ENCODE measurements at regions not wholly inside any gene's neighbourhood (a gene's known extent, or its start where the extent isn't known, plus 50 kb on each side); places are given as distances from the start of the nearest gene placed in this dataset.

DNA sequence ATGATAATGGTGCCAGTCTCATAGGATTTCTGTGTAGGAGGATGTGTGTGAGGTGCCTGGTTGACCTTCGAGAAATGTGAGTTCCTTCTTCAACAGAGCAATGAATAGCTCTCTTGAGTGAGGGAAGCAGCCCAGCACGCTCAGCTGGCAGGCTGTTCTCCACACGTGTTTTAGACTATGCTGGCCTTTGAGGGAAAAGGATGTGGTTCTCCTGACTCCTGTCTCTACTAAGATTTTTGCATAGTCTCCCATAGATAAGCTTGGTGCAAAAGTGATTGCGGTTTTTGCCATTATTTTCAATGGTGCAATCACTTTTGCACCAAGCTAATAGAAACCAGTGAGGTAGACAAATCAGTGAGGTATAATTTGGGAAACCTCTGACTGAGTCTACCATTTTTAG lies 284.1 kb downstream of the SLC4A3 start (continued):
- TF ChIP-seq, protein P1, sequence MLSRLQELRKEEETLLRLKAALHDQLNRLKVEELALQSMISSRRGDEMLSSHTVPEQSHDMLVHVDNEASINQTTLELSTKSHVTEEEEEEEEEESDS (CRISPR knock-in tag; IDR thresholded peaks at IDR 0.05), result no peak
- TF ChIP-seq SUPT5H (IDR thresholded peaks at IDR 0.05), result no peak
- TF ChIP-seq, protein P2, sequence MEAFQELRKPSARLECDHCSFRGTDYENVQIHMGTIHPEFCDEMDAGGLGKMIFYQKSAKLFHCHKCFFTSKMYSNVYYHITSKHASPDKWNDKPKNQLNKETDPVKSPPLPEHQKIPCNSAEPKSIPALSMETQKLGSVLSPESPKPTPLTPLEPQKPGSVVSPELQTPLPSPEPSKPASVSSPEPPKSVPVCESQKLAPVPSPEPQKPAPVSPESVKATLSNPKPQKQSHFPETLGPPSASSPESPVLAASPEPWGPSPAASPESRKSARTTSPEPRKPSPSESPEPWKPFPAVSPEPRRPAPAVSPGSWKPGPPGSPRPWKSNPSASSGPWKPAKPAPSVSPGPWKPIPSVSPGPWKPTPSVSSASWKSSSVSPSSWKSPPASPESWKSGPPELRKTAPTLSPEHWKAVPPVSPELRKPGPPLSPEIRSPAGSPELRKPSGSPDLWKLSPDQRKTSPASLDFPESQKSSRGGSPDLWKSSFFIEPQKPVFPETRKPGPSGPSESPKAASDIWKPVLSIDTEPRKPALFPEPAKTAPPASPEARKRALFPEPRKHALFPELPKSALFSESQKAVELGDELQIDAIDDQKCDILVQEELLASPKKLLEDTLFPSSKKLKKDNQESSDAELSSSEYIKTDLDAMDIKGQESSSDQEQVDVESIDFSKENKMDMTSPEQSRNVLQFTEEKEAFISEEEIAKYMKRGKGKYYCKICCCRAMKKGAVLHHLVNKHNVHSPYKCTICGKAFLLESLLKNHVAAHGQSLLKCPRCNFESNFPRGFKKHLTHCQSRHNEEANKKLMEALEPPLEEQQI (IDR thresholded peaks at IDR 0.05), result no peak
- TF ChIP-seq, protein P3, sequence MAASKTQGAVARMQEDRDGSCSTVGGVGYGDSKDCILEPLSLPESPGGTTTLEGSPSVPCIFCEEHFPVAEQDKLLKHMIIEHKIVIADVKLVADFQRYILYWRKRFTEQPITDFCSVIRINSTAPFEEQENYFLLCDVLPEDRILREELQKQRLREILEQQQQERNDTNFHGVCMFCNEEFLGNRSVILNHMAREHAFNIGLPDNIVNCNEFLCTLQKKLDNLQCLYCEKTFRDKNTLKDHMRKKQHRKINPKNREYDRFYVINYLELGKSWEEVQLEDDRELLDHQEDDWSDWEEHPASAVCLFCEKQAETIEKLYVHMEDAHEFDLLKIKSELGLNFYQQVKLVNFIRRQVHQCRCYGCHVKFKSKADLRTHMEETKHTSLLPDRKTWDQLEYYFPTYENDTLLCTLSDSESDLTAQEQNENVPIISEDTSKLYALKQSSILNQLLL (CRISPR knock-in tag; IDR thresholded peaks at IDR 0.05; ENCODE audit: borderline replicate concordance), result no peak
- no peak for TF ChIP-seq ZC3H8 (IDR thresholded peaks at IDR 0.05)
- TF ChIP-seq NR3C1 (CRISPR knock-in tag; IDR thresholded peaks at IDR 0.05), result no peak

DNA sequence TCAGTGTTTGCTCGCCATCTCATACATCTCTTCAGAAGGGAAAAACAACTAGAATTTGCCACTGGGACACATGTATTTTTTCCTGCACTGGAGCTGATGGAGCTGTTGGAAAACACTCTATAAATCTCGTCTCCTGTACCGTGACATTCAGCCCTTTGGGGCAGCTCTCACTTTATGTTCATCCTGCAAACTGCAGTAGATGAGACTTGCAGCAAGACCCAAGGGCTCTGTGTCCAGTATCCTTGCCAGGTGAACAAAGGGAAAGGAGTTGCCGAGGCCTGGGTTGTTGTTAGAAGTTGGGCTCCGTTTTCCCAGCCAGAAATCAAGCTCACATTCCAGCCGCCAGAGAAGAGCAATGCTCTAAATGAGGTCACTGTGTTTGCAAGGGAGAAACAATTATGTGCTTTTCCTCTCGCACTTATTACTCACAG lies 285.1 kb downstream of the SLC4A3 start:
- no peaks in the 10 kb centered on the region for H3K27me3 ChIP-seq (ENCODE audit: control insufficient read depth in 2 of 2, insufficient read depth in 2 of 2, low read length in 2 of 2)
- H3K9ac ChIP-seq (ENCODE audit: insufficient read depth in 1 of 2, low read depth in 2 of 2, low read length in 2 of 2), result no peak overlapping the region
- no peak overlapping the region for H3K4me3 ChIP-seq
- intact Hi-C loops (cut with micrococcal nuclease) (no loop called here), in situ Hi-C loops (cut with MboI) (no loop called here)
- no peak overlapping the region for H2AFZ ChIP-seq (ENCODE audit: low read depth, low read length)
- no peak overlapping the region for H3K4me2 ChIP-seq (ENCODE audit: insufficient read depth, low read length)
- CTCF ChIA-PET (ENCODE audit: low intra/inter-chr PET ratio), result no interaction called here
- no peak for FAIRE-seq
- no peaks in the 10 kb centered on the region for H3K4me1 ChIP-seq (replicated peaks in 1 of 2; ENCODE audit: control insufficient read depth in 2 of 2, insufficient read depth in 2 of 2, low read length in 2 of 2)
- WGBS (ENCODE audit: insufficient coverage, low coverage, missing lambda C conversion rate), result 0% methylated on average over 6 of the region's 7 CpGs
- no peaks in the 10 kb centered on the region for H3K9me3 ChIP-seq (replicated peaks; ENCODE audit: control insufficient read depth, insufficient read depth, low read depth, low read length)
- no peak for ATAC-seq
- H3K27ac ChIP-seq (ENCODE audit: extremely low read depth, low read depth, low read length), result no peak overlapping the region
- DNase-seq (ENCODE audit: extremely low read depth in 1 of 4, low spot score in 3 of 4), result no peak
- H3K36me3 ChIP-seq (ENCODE audit: control insufficient read depth, insufficient read depth, low read length), result no peaks in the 10 kb centered on the region
- no peaks in the 10 kb centered on the region for H3K9me1 ChIP-seq (ENCODE audit: control insufficient read depth, insufficient read depth, low read length)
- POLR2A ChIA-PET, result no interaction called here
- no TSS peak for BruUV-seq (replicated peaks)
- no peaks in the 10 kb centered on the region for H3K79me2 ChIP-seq (ENCODE audit: control insufficient read depth, insufficient read depth, low read length)
- no peaks in the 10 kb centered on the region for H4K20me1 ChIP-seq (replicated peaks; ENCODE audit: control insufficient read depth, insufficient read depth, low read length)
- TF ChIP-seq PCBP1 (IDR thresholded peaks at IDR 0.05; ENCODE audit: low read depth, low read length, poor library complexity, severe bottlenecking) (no peak), E2F3 (CRISPR knock-in tag; IDR thresholded peaks at IDR 0.05) (no peak), ZNF282 (CRISPR knock-in tag; IDR thresholded peaks at IDR 0.05) (no peak), HDAC8 (tag; IDR thresholded peaks at IDR 0.05) (no peak), TOE1 (IDR thresholded peaks at IDR 0.05; ENCODE audit: borderline replicate concordance) (no peak), TOE1 (CRISPR knock-in tag; IDR thresholded peaks at IDR 0.05; ENCODE audit: borderline replicate concordance, low read depth) (no peak), MYBL2 (IDR thresholded peaks at IDR 0.05; ENCODE audit: low read depth) (no peak), MYBL2 (CRISPR knock-in tag; IDR thresholded peaks at IDR 0.05; ENCODE audit: borderline replicate concordance) (no peak), NR2C1 (IDR thresholded peaks at IDR 0.05) (no peak), NR2C1 (tag; IDR thresholded peaks at IDR 0.05) (no peak), SMARCA4 (IDR thresholded peaks at IDR 0.05) (no peak), RBM15 (IDR thresholded peaks at IDR 0.05; ENCODE audit: insufficient read depth, low read length) (no peak), BHLHE40 (IDR thresholded peaks at IDR 0.05; ENCODE audit: low read length) (no peak), BCOR (IDR thresholded peaks at IDR 0.05) (no peak), ZNF696 (CRISPR knock-in tag; conservative IDR thresholded peaks at IDR 0.05) (no peak), ZNF24 (IDR thresholded peaks at IDR 0.05) (no peak)

Measured in K562 (cell line).